ENCODE measurements at regions not wholly inside any gene's neighbourhood (a gene's known extent, or its start where the extent isn't known, plus 50 kb on each side); places are given as distances from the start of the nearest gene placed in this dataset.
A peak's percentile ranks its signal among the peaks of the same experiment; 100 is the strongest.

GRCh38 chr12:24728366-24728765, 220.5 kb downstream of the BCAT1 start:
- DNase-seq: peak in 8 of 42 donors; percentile 5 to 50 (median 33)
- intact Hi-C loops (cut with DNase I): no loop called here

GRCh38 chr12:24725616-24726015, 223.3 kb downstream of the BCAT1 start:
- DNase-seq: no peak
- intact Hi-C loops (cut with DNase I): no loop called here

GRCh38 chr12:24724814-24725213, 224.1 kb downstream of the BCAT1 start:
- DNase-seq: no peak
- intact Hi-C loops (cut with DNase I): no loop called here

GRCh38 chr12:24723759-24724158, 225.1 kb downstream of the BCAT1 start:
- no peak for DNase-seq
- intact Hi-C loops (cut with DNase I): no loop called here

- DNase-seq: no peak
- intact Hi-C loops (cut with DNase I): no loop called here
Measured at GRCh38 chr12:24721191-24721590, 227.7 kb downstream of the BCAT1 start.

GRCh38 chr12:24719293-24719721, 229.6 kb downstream of the BCAT1 start:
- DNase-seq: no peak
- intact Hi-C loops (cut with DNase I): no loop called here

- intact Hi-C loops (cut with DNase I): no loop called here
- DNase-seq: no peak
Measured at GRCh38 chr12:24718617-24719016, 230.3 kb downstream of the BCAT1 start.

GRCh38 chr12:24714237-24714636, 234.7 kb downstream of the BCAT1 start:
- intact Hi-C loops (cut with DNase I): no loop called here
- DNase-seq: no peak

- intact Hi-C loops (cut with DNase I): no loop called here
- DNase-seq: peak in 17 of 42 donors; percentile 9 to 75 (median 32)
Measured at GRCh38 chr12:24711056-24712008, 237.6 kb downstream of the BCAT1 start.

- DNase-seq: peak in 6 of 42 donors; percentile 7 to 50 (median 24)
- intact Hi-C loops (cut with DNase I): no loop called here
Measured at GRCh38 chr12:24709216-24709615, 239.7 kb downstream of the BCAT1 start.

GRCh38 chr12:24708718-24709117, 240.2 kb downstream of the BCAT1 start:
- DNase-seq: no peak
- intact Hi-C loops (cut with DNase I): no loop called here

GRCh38 chr12:24708043-24708442, 240.9 kb downstream of the BCAT1 start:
- intact Hi-C loops (cut with DNase I): no loop called here
- no peak for DNase-seq

GRCh38 chr12:24707334-24707733, 241.6 kb downstream of the BCAT1 start:
- intact Hi-C loops (cut with DNase I): no loop called here
- DNase-seq: no peak

GRCh38 chr12:24705741-24706358, 243.1 kb downstream of the BCAT1 start:
- DNase-seq: no peak
- intact Hi-C loops (cut with DNase I): no loop called here

GRCh38 chr12:24705216-24705615, 243.7 kb downstream of the BCAT1 start:
- DNase-seq: no peak
- intact Hi-C loops (cut with DNase I): no loop called here

- DNase-seq: no peak
- intact Hi-C loops (cut with DNase I): no loop called here
Measured at GRCh38 chr12:24701343-24701742, 247.6 kb downstream of the BCAT1 start.

- no peak for DNase-seq
- intact Hi-C loops (cut with DNase I): no loop called here
Measured at GRCh38 chr12:24698972-24699371, 249.9 kb downstream of the BCAT1 start.

GRCh38 chr12:24697769-24698168, 251.1 kb downstream of the BCAT1 start:
- intact Hi-C loops (cut with DNase I): no loop called here
- DNase-seq: no peak

- intact Hi-C loops (cut with DNase I): no loop called here
- DNase-seq: no peak
Measured at GRCh38 chr12:24697295-24697694, 251.6 kb downstream of the BCAT1 start.

GRCh38 chr12:24696800-24697199, 252.1 kb downstream of the BCAT1 start:
- no peak for DNase-seq
- intact Hi-C loops (cut with DNase I): no loop called here
